ENCODE measurements at regions not wholly inside any gene's neighbourhood (a gene's known extent, or its start where the extent isn't known, plus 50 kb on each side); places are given as distances from the start of the nearest gene placed in this dataset.

DNA sequence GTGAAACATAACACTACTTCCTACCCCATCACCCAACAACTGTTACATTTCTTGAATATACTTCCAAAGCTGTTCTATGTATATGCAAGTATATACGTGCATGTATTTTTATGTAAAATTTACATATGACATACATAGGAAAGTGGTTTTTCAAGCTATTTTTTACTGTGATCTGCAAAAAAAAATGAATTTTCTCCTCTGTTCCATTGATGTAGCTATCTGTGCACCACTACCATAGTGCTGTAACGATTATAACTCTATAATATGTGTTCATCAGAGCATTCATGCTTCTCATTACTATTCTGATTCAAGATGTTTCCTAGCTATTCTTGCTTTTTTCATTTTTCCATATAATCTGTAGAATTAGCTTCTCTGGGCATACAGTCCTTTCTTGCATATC, 164.0 kb downstream of the DEPDC1B start:
- no peak for TF ChIP-seq MZF1 (tag by site-specific recombination; IDR thresholded peaks at IDR 0.05; ENCODE audit: borderline replicate concordance)
- no peak for TF ChIP-seq TRIM28 (IDR thresholded peaks at IDR 0.05; ENCODE audit: borderline replicate concordance, low read length)
- TF ChIP-seq CTCF (tag by site-specific recombination; IDR thresholded peaks at IDR 0.05): no peak
- TF ChIP-seq ZNF621 (tag by site-specific recombination; IDR thresholded peaks at IDR 0.05): no peak
- no peak for TF ChIP-seq ZBTB1 (tag by site-specific recombination; IDR thresholded peaks at IDR 0.05)
- TF ChIP-seq, protein P1, sequence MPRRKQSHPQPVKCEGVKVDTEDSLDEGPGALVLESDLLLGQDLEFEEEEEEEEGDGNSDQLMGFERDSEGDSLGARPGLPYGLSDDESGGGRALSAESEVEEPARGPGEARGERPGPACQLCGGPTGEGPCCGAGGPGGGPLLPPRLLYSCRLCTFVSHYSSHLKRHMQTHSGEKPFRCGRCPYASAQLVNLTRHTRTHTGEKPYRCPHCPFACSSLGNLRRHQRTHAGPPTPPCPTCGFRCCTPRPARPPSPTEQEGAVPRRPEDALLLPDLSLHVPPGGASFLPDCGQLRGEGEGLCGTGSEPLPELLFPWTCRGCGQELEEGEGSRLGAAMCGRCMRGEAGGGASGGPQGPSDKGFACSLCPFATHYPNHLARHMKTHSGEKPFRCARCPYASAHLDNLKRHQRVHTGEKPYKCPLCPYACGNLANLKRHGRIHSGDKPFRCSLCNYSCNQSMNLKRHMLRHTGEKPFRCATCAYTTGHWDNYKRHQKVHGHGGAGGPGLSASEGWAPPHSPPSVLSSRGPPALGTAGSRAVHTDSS (tag by site-specific recombination; IDR thresholded peaks at IDR 0.05): no peak
- no peak for TF ChIP-seq ZNF292 (tag by site-specific recombination; IDR thresholded peaks at IDR 0.05; ENCODE audit: borderline replicate concordance, low read depth)
- TF ChIP-seq HOXA7 (CRISPR knock-in tag; IDR thresholded peaks at IDR 0.05; ENCODE audit: borderline replicate concordance): no peak
- TF ChIP-seq ZBTB8A (tag by site-specific recombination; IDR thresholded peaks at IDR 0.05): no peak
- no peak for TF ChIP-seq ZNF843 (tag by site-specific recombination; IDR thresholded peaks at IDR 0.05)
